HG03066 (cell line): ENCODE measurements at regions not wholly inside any gene's neighbourhood (a gene's known extent, or its start where the extent isn't known, plus 50 kb on each side); places are given as distances from the start of the nearest gene placed in this dataset.

Experiments
- ATAC-seq: cut with Tn5 transposase; IDR thresholded peaks from one replicate; pipeline ENCODE4 v1.9.1; 2021; ENCODE audit warnings: low read depth; ENCODE audit not compliant: unreplicated experiment

DNA sequence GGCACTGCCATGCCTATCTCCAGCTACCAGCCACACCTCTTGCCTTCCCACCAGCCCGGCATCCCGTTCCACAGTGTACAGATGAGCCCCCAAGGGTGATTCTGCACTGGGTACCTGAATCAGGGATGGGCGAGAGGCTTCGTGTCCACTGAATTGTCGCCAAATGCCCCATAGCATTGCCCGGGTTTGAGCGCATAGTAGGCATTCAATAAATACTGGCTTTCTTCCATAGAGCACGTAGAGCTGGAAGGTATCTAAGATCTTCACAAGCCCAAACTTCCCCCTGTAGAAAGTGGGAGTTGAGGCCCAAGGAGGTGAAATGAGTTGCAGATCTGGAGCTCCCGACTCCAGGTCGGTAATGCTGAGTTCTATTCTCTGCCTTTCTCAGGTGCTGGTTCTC lies 358.7 kb downstream of the LPIN1 start:
- no peak for ATAC-seq

DNA sequence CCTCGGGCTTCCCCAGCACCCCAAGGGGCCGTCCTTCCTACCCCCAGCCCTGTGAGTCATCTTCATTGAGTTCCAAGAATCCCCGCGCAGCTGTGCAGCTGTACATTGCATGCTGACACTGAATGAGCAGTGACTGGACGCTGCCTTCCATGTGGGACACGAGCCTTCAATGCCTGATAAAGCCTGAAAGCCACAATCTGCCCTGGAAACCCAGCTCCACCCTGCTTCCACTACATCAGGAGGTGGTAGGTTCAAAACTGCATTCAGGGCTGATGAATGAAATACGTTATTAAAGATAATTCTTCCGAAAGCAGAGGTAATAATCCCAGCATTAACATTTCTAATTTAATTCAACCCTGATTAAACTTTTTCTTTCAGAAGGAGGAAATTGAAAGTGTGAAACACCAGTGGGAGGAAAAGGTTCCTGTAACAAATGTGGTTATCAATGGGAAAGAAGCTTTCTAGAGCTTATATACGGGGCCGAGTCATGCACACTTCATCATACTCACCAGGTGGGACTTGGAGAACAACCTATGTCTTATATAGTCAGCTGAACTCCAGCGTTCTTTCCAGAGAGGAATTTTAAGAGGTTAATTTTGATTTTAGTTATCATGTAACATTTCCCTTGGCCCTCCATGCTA lies 360.1 kb downstream of the LPIN1 start:
- no peak for ATAC-seq

GRCh38 chr2:12107321-12107720 lies 360.9 kb downstream of the LPIN1 start:
- no peak for ATAC-seq

- no peak for ATAC-seq
These were observed 361.5 kb downstream of the LPIN1 start for GRCh38 chr2:12107939-12108338.

GRCh38 chr2:12109363-12110017 lies 363.1 kb downstream of the LPIN1 start:
- ATAC-seq: no peak

DNA sequence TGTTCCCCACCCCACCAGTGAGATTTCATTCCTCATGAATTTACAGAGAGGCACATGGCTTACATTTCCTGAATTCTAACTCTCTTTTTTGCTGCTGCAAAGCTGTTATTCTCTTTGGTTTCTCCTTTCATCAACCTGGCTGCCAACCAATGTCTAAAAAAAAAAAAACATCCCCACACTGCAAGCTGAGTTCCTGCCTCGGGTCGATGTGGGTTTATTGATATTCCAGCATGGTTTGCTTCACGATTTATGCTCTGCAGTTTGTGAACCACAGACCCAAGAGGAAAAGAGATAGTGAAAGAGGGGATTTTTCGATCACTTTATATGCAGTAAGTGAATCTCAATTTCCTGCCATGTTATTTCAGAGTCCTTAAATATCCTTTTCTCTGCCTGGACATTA lies 363.6 kb downstream of the LPIN1 start:
- ATAC-seq: no peak

DNA sequence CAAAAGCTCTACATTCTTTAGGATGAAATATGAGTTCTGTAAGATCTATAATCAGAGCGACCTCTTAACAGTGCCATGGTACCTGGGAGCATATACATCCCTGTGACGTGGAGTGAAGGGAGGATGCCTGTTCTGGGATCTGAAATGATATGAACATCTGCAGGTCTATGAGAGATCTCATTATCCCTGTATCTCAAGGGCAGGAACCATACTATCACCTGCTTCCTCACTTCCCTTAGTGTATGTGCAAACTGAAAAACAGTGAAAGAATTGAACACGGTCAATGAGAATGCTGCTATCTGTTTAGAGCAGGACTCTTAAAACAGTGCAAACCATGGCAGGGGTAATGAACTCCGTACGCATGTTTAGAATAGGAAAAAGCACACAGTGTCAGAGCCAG lies 364.0 kb downstream of the LPIN1 start:
- no peak for ATAC-seq

DNA sequence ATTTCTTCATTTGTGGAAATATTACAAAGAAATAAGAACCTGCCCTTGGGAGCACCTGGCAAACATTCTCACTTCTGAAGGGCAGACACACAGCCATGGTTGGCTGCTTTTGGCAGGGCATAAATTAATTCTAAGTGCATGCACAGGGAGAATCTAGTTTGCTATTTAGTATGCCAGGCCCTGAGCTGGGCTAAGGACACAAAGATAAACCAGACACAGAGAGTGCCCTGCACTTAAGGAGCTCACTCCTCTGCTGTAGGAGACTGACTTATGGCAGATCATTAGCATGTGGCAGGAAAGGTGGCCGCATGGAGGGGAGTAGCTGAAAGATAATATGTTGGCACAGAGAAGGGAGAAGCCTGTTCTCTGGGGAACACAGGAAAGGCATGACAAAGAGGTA lies 367.0 kb downstream of the LPIN1 start:
- ATAC-seq: no peak

GRCh38 chr2:12114816-12115215 lies 368.4 kb downstream of the LPIN1 start:
- no peak for ATAC-seq

DNA sequence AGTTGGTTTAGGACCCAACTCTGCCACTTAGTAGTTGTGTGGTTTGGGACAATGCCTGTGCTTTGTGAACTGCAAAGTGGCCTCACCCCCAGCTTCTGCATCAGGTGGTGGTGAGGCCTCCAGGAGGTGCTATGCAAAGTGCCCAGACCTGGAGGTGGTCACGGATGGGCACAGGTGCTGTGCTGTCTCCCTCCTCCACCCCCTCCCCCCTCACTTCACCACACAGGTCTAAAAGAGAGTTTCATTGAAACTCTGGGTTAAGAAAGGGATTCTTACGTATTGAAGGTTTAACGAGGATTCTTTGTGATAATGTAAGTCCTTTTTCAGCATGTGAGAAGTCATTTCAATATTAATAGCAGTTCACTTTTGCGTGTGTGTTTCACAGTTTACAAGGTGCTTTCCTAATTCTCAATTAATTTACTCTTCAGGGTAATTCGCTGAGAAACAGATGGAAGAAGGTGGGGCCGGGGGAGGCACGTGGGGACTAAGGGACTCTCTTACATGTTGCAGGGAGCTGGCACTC lies 369.9 kb downstream of the LPIN1 start:
- peak; percentile 68 for ATAC-seq

- ATAC-seq: no peak
These were observed 373.4 kb downstream of the LPIN1 start for GRCh38 chr2:12119841-12120240.

- ATAC-seq: no peak
These were observed 374.1 kb downstream of the LPIN1 start for GRCh38 chr2:12120281-12121150.

- no peak for ATAC-seq
These were observed 378.4 kb downstream of the LPIN1 start for GRCh38 chr2:12124790-12125189.

DNA sequence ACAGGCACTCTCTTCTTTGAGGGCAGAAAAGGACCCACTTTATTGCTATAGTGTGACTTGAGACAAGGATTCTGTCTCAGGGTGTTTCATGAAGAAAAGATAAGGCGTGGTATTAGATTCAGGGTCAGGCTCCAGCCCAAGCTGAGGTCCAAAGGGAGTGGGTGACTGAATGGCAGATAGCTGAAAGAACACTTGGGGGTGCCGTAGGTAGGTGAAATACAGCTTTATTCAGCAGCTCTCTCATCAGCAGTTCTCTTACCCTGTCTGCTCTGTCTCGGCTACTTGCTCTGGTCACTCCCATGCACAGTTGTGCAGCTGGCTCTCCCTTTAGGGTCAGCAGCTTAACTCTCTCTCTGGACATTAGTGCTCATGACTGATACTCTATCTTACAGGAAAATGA lies 379.9 kb downstream of the LPIN1 start:
- ATAC-seq: no peak

DNA sequence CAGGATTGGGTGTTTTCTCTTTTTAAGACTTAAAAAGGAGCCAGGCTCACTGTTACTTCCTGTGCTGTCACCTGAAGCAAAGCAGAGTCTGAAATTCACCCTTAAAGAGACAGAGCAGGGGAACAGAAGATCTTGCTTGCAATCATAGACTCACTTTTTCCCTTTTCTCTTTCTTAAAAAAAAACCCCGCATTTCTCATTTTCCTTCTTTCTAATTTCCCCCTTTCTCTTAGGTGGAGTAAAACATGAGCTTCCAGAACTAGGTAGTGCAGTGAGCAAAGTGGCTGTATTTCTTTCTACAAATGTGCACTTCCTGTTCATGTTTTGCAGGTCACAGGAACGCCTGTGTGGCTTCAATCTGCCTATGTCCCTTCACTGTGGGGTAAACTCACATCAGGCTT lies 381.2 kb downstream of the LPIN1 start:
- no peak for ATAC-seq

DNA sequence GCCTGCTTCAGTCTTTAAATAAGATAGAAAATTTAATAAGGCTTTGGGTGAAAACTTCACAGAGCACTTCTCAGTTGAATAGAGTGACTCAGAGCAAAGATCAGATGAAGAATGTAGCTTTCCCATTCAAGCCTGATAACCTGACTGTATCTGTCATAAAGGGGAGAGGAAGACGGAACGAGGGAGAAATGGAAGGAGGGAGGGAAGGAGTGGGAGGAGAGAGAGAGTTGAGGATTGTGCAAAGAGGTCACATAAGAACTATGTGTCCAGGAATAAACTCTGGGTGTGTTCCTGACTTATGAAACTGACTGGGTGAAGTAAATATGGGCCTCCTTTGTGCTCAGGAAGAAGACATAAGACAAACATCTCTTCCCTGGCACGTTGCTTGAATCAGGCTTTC lies 385.5 kb downstream of the LPIN1 start:
- no peak for ATAC-seq

- ATAC-seq: no peak
These were observed 395.3 kb downstream of the LPIN1 start for GRCh38 chr2:12141618-12142258.

- no peak for ATAC-seq
These were observed 405.3 kb downstream of the LPIN1 start for GRCh38 chr2:12151716-12152115.

DNA sequence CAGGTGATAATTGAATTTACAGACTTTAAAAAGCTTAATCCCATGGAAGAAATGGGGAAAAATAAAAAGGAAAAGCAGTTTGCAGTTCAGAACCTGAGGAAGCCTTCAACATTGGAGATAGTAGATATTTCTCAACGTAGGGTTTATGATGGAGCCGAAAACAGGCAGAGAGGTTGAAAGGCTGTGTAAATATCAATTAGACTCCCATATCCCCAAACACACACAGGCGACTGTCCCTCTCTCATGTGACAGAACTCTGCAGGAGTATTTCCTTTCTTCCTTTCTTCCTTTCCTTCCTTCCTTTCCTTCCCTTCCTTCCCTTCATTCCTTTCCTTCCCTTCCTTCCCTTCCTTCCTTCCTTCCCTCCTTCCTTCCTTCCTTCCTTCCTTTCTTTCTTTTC lies 406.5 kb downstream of the LPIN1 start:
- ATAC-seq: no peak

- no peak for ATAC-seq
These were observed 409.0 kb downstream of the LPIN1 start for GRCh38 chr2:12155303-12156051.
